DND-41 (cell line): ENCODE measurements at regions not wholly inside any gene's neighbourhood (a gene's known extent, or its start where the extent isn't known, plus 50 kb on each side); places are given as distances from the start of the nearest gene placed in this dataset.

Experiments used
- EZH2 ChIP-seq: IDR thresholded peaks from 3 replicates; pipeline ENCODE4 v1.6.1; 2012; ENCODE audit warnings: borderline replicate concordance, low read depth, mild to moderate bottlenecking, moderate library complexity, low read length, inconsistent platforms; ENCODE audit not compliant: severe bottlenecking
- TF ChIP-seq, protein P1 (sequence below): IDR thresholded peaks from 2 replicates; pipeline ENCODE4 v1.5.1; 2012; ENCODE audit warnings: borderline replicate concordance, low read length, moderate library complexity, mild to moderate bottlenecking; ENCODE audit not compliant: poor library complexity, severe bottlenecking; ENCODE audit errors: extremely low read depth

DNA sequence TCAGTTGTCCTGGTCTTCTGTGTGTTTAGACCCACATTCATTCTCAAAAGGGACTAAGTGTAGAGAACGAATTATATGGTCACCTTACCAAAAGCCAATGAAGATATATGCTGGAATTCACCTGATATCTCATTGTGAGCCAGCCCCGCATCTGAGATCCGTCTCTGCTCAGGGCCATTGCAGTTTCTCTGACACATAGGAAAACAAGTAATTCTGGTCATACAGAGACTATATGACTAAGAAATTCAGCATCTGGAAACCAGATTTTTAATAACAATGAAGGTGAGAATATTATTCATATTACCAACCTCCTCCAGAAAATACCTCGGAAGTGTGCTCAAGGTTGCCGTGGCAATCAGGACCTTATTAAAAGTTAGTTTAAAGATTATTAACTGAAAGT is 278.6 kb upstream of the EDNRB start:
- TF ChIP-seq, protein P1, sequence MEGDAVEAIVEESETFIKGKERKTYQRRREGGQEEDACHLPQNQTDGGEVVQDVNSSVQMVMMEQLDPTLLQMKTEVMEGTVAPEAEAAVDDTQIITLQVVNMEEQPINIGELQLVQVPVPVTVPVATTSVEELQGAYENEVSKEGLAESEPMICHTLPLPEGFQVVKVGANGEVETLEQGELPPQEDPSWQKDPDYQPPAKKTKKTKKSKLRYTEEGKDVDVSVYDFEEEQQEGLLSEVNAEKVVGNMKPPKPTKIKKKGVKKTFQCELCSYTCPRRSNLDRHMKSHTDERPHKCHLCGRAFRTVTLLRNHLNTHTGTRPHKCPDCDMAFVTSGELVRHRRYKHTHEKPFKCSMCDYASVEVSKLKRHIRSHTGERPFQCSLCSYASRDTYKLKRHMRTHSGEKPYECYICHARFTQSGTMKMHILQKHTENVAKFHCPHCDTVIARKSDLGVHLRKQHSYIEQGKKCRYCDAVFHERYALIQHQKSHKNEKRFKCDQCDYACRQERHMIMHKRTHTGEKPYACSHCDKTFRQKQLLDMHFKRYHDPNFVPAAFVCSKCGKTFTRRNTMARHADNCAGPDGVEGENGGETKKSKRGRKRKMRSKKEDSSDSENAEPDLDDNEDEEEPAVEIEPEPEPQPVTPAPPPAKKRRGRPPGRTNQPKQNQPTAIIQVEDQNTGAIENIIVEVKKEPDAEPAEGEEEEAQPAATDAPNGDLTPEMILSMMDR: no peak
- TF ChIP-seq EZH2: no peak
